HG03460 (cell line): ENCODE measurements at regions not wholly inside any gene's neighbourhood (a gene's known extent, or its start where the extent isn't known, plus 50 kb on each side); places are given as distances from the start of the nearest gene placed in this dataset.
"Not testable (repeated sequence)": the region's sequence is repeated elsewhere in the genome, so short reads cannot be mapped to it uniquely, and the experiment has no call there.

ENCODE experiments used
- ATAC-seq: cut with Tn5 transposase; IDR thresholded peaks from one replicate; pipeline ENCODE4 v1.9.1; 2021; ENCODE audit not compliant: unreplicated experiment

DNA sequence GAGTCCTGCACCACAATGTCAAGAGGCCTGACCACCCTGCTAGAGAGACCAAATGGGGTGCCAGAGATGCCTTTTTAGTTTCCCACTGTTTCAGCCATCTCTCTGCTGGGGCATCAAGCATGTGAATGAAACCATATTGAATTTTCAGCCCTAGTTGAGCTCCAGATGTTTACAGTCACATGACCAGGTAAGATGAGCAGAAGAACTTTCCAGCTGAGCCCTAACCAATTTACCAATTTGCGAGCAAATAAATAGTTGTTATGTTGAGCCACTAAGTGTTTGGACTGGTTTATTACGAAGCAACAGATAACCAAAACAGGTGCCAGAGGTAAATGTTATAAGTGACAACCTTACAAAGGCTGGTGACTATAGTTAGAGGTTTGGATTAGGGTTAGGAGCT, 209.1 kb upstream of the CCL2 start:
- no peak for ATAC-seq

DNA sequence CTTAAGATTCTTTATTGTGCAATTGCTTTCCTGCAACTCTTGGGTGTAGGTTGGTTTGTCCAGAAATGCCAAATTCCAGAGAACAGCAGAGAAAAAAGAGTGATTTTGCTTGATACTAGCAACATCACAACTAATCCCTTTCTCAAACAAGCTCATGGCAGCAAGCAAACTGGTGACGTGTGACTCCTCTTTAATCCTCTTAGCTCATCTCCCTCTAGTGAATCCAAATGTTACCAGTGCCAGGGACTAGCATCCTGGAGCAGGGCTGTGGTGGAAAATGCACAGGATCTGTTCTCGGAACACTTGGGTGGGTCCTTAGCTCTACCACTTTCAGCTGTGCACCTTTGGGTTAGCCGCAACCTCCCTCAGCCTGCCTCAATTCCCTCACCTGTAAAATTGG, 204.0 kb upstream of the CCL2 start:
- ATAC-seq, result no peak

- no peak for ATAC-seq
These were observed 200.6 kb upstream of the CCL2 start for GRCh38 chr17:34054495-34054894.

DNA sequence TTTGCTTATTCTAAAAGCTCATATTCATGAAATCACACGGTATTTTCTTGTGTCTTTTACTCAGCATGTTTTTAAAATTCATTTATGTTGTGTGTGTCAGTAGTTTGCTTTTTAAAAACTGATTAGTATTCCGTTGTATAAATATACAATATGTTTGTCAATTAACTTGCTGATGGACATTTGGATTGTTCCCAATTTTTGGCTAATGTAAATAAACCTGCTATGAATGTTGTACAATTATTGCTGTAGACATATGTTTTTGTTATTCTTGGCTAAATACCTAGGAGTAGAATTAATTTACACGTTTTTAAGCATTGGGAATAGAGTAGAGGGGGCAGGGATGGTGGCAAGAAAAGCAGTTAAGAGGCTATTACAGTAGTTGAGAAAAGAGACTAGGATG, 199.5 kb upstream of the CCL2 start:
- no peak for ATAC-seq

- ATAC-seq, result no peak
These were observed 195.5 kb upstream of the CCL2 start for GRCh38 chr17:34059423-34060220.

DNA sequence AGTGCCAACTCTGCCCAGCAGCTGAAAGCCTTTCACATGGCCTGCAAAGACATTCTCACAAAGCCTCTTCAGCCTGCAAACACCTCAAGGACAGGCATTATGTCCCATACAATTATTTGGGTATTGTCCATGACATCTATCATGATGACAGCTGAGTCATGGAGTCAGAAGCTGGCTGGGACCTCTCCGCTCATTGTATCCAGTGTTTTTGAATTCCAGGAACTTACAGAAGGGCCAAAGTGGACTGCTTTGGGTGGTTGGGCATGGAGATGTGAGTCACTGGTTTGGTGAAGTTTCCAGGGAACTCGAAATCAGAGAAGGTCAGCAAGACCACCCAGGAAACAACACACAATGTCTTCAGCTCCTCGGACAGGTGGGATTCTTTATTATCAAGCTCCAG, 188.6 kb upstream of the CCL2 start:
- no peak for ATAC-seq

- no peak for ATAC-seq
These were observed 188.1 kb upstream of the CCL2 start for GRCh38 chr17:34067011-34067410.

DNA sequence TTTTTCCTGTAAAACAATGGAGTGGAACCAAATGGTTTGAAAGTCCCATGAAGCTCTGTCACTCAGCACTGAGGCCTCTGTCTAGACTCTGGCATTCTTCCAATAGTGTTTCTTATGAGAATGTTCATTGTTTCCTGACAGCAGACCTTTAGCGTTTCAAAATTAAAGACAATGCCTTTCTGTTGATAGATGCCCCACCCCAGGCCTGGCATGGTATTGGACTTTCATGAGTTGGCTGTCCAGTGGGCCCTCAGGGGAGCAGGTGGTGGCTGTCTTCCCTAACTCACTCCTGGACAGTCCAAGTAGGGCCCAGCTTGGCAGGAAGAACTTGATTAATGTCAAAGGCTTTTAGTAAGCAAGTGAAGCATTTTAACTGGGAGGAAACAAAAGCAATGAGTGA, 186.5 kb upstream of the CCL2 start:
- ATAC-seq, result no peak

DNA sequence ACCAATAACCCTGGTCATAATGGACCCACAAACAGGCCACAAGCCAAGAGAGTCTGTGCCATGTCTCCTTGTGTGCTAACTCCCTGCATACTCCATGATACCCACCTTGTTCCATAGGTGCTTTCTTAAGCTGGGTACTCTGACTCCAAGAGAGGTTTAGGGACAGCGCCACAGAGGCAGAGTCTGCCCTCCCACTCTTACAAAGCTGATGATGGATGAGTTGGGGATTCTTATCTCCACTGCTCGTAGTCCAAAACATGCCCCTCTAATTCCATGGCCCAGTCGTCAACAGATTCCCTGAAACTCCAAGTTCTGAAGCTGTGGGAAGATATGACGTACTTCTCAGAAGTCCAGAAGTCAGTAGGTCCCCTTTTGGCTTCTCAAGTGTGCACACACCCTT, 184.4 kb upstream of the CCL2 start:
- ATAC-seq, result no peak

GRCh38 chr17:34071886-34072420, 183.1 kb upstream of the CCL2 start:
- ATAC-seq, result no peak

DNA sequence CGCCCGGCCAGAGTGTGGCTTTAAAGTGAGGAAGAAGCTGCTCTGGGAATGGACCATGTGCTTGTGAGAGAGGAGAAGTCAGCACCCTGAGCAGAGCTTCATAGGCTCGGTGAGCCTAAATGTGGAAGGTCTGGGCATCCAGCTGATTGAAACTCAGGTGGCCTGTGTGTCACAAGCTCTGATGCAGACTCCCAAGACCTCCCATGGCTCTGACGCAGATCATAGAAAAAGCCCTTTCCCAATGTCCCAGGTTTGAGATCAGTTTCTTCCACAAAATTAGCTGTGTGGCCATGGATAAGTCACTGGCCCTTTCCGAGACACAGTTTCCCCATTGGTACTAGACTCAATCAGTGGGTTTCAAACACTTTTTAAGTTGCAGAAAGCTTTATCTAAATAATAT, 180.0 kb upstream of the CCL2 start:
- no peak for ATAC-seq

DNA sequence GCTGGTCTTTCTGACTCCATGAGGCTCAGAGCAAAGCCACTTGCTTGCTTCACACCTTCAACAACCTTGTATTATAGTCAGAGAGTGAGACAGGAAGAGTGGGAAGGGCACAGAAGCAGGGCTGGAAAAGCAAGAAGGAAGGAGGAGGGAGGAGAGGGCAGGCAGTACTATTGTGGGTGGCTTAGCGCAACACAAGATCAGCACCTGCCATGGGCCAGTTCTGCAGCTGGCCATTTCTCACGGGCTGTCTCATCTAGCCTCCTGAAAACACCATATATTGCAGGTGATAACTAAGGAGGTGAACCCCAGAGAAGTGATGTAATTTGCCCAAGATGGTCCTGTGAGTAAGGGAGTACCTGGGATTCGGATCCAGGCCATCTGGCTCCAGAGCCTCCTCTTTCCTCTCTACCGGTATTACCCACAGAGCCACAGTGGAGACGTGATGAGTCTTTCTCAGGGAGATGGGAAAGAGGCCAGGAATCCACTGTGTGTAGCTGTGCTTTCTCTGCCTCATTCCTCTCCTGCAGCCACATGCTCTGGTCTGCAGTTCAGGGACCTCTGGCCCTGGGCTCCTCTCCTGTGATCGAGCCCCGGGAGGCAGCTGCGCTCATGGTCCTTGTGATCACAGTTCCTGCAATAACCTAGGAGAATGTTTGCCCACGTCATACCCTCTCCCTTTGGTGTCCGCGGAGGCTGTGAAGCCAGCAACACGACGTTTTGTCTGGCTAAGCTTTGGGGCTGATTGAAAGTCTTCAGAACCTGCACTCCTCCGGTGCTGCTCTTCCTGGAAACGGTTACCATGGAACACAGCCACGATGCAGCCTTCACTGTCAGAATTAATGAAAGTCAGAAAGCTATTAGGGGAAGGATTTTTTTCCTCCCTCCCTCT, 178.1 kb upstream of the CCL2 start:
- no peak for ATAC-seq

DNA sequence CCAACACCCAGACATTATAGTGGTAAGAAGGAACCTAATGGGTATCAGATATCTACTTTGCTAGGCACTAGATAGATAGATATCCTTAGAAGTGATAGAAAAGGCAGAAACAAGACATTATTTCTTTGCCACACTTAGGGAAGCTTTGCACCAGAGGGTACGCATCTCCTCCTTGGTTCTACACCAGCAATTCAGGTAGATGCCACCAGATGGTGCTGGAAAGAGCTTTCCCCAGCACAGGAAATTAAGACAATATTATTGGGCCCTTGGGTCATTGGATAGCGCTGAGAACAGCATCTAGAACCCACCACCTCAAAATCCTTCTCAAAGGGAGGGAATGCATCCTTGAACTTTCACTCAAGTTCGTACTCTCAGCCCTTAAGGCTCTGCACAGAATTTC, 173.8 kb upstream of the CCL2 start:
- no peak for ATAC-seq

- no peak for ATAC-seq
These were observed 172.7 kb upstream of the CCL2 start for GRCh38 chr17:34082404-34082803.

- not testable (repeated sequence) for ATAC-seq
These were observed 166.0 kb upstream of the CCL2 start for GRCh38 chr17:34089042-34089441.

DNA sequence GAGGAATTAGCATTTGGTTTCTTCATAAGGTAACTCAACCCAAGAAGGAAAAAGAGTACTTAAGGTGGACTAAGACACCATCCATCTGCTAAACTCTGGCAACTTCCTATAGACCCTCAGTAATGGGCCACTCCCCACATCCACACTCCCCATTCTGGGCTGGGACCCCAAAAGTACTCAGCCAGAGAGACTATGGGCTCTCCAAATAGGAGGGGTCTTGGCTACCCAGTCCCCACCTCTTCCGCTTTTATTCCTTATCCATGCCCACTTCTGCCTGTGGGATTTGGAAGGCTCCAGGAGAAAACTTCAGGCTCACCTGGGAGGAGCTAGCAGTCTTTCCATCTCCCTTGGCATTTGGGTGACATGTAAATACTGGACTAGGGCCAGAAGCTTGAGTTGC, 164.5 kb upstream of the CCL2 start:
- no peak for ATAC-seq

DNA sequence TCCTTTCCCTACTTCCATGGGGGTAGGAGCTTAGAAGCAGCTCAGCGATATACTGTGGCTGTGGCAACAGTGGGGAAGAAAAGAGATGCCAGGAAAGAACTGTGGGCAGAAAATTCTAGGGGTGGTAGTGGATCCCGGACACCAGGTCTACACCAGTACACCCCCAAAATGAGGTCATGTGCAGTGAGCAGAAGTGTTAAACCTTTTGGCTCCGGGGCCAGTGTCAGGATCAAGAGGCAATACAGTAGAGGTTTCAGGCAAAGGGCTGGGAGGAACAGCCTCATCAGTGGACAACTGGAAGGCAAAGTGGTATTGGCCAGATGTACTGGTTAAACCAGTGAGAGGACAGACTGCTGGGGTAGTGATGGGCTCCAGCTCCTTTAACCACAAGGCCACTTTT, 163.1 kb upstream of the CCL2 start:
- no peak for ATAC-seq

DNA sequence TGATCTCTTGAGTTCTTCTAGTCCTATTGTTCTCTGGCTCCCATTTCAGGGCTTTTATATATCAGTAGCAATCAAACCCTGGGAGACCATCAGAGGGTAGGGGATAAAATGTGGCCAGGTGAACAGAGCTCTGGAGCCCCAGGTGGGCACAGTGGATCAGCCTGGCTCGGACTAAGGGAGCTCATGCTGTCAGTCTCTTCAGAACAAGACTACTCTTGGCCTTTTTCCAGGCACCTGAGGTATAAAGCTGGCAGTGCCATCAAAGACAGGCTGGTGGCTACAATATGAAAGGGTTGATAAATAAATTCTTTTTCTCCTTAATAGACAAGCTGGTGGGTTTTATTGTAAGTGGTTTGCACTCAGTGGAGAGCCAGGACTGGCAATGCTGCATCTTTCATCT, 160.0 kb upstream of the CCL2 start:
- no peak for ATAC-seq

GRCh38 chr17:34098699-34099098, 156.4 kb upstream of the CCL2 start:
- no peak for ATAC-seq

DNA sequence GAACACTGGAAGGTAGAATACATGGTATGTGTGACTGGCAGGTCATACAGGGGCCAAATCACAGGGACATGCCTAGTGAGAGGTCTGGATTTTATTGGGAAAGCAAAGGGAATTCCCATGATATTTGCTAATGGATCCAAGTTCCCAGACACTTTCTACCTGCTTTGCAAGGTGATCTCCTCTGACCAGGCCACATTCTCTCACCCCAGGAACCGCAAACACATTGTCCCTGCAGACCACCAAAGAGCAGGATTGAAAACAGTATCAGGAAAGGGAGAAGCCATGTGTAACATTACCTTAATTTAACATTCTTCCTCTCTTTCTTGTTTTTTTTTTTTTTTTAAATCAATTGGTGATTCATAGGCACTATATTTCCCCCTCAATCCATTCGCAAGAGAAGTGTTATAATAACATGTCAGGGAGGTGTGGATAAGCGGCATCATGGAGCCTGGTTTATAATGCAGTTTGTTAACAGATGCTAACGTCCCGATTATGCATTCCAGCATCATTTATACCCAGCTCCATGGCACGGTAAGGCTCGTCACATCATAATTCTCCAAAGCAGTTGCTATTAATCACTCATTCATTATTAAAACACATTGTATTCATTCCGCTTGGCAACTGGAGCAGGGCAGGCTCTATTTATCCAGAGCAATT, 155.1 kb upstream of the CCL2 start:
- no peak for ATAC-seq

DNA sequence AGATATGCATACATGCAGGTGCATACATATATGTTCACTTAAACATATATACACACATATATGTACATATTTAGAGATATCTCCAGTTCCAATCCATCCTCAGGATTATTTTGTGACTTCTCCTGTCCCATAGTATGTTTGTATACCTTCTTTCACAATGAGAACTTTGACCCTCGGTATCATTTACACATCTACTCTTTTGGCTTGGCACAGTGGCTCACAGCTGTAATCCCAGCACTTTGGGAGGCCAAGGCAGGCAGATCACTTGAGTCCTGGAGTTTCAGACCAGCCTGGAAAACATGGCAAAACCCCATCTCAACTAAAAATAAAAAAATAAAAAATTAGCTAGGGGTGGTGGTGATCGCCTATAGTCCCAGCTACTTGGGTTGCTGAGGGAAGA, 148.1 kb upstream of the CCL2 start:
- no peak for ATAC-seq

GRCh38 chr17:34110315-34110714, 144.8 kb upstream of the CCL2 start:
- no peak for ATAC-seq
